H1 (cell line): ENCODE measurements at regions not wholly inside any gene's neighbourhood (a gene's known extent, or its start where the extent isn't known, plus 50 kb on each side); places are given as distances from the start of the nearest gene placed in this dataset.

Experiments
- ASH2L ChIP-seq: fragments of 200-600, 300-600 bp; sonication (generic); IDR thresholded peaks from one replicate; pipeline ENCODE4 v1.7.1; 2017; ENCODE audit warnings: low read length
- BRCA1 ChIP-seq: IDR thresholded peaks from 2 replicates; pipeline ENCODE4 v1.6.1; 2012; ENCODE audit warnings: low read depth, low read length, improper control_type of control experiment
- CTCF ChIP-seq, 3 experiments: IDR thresholded peaks; 1 replicate in 2 of 3; 2 replicates in 1 of 3; pipeline versions ENCODE4 v1.5.1 to v1.6.1; 2011; ENCODE audit warnings: low read length in 3 of 3, mild to moderate bottlenecking in 3 of 3, inconsistent platforms in 2 of 3, low read depth in 1 of 3, moderate library complexity in 1 of 3; ENCODE audit not compliant: insufficient read depth in 1 of 3; ENCODE audit errors: control extremely low read depth in 1 of 3
- EP300 ChIP-seq, 2 experiments: IDR thresholded peaks; 1 replicate in 1 of 2; 2 replicates in 1 of 2; pipeline ENCODE4 v1.6.1; 2011 to 2012; ENCODE audit warnings: low read depth in 2 of 2, low read length in 2 of 2, mild to moderate bottlenecking in 2 of 2, borderline replicate concordance in 1 of 2, inconsistent platforms in 1 of 2, moderate library complexity in 1 of 2
- EZH2 ChIP-seq: fragments of 200-600 bp; sonication (generic); IDR thresholded peaks from 2 replicates; pipeline ENCODE4 v1.7.1; 2012; ENCODE audit warnings: low read depth, mild to moderate bottlenecking, moderate library complexity, low read length, inconsistent platforms; ENCODE audit not compliant: severe bottlenecking
- JUN ChIP-seq: IDR thresholded peaks from 2 replicates; pipeline ENCODE4 v1.6.1; 2011; ENCODE audit warnings: low read depth, mild to moderate bottlenecking, improper control_type of control experiment, low read length
- POLR2A ChIP-seq, 2 experiments: IDR thresholded peaks; 1 replicate in 1 of 2; 2 replicates in 1 of 2; pipeline ENCODE4 v1.6.1; 2011; ENCODE audit warnings: low read depth in 2 of 2, low read length in 2 of 2, mild to moderate bottlenecking in 2 of 2; ENCODE audit errors: control extremely low read depth in 1 of 2
- POLR2AphosphoS5 ChIP-seq: IDR thresholded peaks from 2 replicates; pipeline ENCODE4 v1.6.1; 2011; ENCODE audit warnings: low read depth, low read length
- RXRA ChIP-seq: IDR thresholded peaks from 2 replicates; pipeline ENCODE4 v1.6.1; 2011; ENCODE audit warnings: low read depth, mild to moderate bottlenecking, low read length, moderate library complexity; ENCODE audit not compliant: insufficient read depth
- SP2 ChIP-seq: IDR thresholded peaks from 2 replicates; pipeline ENCODE4 v1.6.1; 2012; ENCODE audit warnings: mild to moderate bottlenecking, low read length, inconsistent platforms
- SRF ChIP-seq: IDR thresholded peaks from 2 replicates; pipeline ENCODE4 v1.6.1; 2011; ENCODE audit warnings: mild to moderate bottlenecking, low read depth, low read length, moderate library complexity
- USF2 ChIP-seq: IDR thresholded peaks from 2 replicates; pipeline ENCODE4 v1.6.1; 2011; ENCODE audit warnings: low read length, improper control_type of control experiment
- ZNF274 ChIP-seq: IDR thresholded peaks from 2 replicates; pipeline ENCODE4 v1.7.0; 2012; ENCODE audit warnings: low read length, borderline replicate concordance; ENCODE audit errors: extremely low read depth

- TF ChIP-seq EP300 (IDR thresholded peaks at IDR 0.05; ENCODE audit: borderline replicate concordance in 1 of 2, low read depth in 2 of 2, low read length in 2 of 2) = no peak
- no peak for TF ChIP-seq CTCF (IDR thresholded peaks at IDR 0.05; ENCODE audit: control extremely low read depth in 1 of 3, insufficient read depth in 1 of 3, low read depth in 1 of 3, low read length in 3 of 3)
- TF ChIP-seq POLR2A (IDR thresholded peaks at IDR 0.05; ENCODE audit: control extremely low read depth in 1 of 2, low read depth in 2 of 2, low read length in 2 of 2) = no peak
- TF ChIP-seq USF2 = no peak
- no peak for TF ChIP-seq ASH2L
- TF ChIP-seq SRF = no peak
- TF ChIP-seq JUN = no peak
- TF ChIP-seq SP2 = no peak
- TF ChIP-seq RXRA = no peak
- TF ChIP-seq ZNF274 = no peak
- TF ChIP-seq POLR2AphosphoS5 = no peak
- TF ChIP-seq EZH2 = no peak
- no peak for TF ChIP-seq BRCA1
These were observed 212.3 kb upstream of the NECTIN3 start for GRCh38 chr3:110859336-110859735.
